HG03575 (cell line): ENCODE measurements at regions not wholly inside any gene's neighbourhood (a gene's known extent, or its start where the extent isn't known, plus 50 kb on each side); places are given as distances from the start of the nearest gene placed in this dataset.

Experiments
- ATAC-seq: cut with Tn5 transposase; IDR thresholded peaks from one replicate; pipeline ENCODE4 v1.9.1; 2021; ENCODE audit not compliant: unreplicated experiment, insufficient number of reproducible peaks, low FRiP score; ENCODE audit errors: extremely low read depth

DNA sequence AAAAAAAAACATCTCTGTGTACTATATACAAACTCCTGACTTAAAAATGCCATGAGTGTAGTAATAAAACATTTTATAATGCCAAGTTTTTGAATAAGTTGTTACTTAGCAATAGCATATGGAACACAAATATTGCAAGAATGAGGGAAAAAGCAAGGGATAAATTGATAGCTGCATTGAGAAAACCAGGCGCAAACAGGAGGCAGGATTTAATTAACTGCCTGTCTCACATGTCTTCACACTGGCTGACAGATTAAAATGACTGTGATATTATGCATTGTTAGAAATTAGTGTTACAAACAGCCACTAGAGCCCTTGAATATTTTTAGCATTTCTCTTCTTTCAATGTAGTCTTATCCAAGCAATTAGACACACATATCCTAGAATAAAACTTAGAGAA, 1817.5 kb upstream of the NUDT12 start:
- ATAC-seq: no peak

DNA sequence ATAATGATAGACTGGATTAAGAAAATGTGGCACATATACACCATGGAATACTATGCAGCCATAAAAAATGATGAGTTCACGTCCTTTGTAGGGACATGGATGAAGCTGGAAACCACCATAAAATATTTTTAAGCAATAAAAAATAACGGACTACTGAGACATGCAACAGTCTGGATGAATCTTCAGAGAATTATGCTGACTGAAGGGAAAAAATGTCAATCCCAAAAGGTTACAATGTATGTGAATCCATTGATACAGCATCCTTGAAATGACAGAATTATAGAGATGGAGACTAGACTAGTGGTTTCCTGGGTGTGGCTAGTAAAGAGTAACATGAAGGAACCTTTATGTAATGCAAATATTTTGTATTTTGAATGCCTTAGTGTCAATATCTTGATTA, 1808.6 kb upstream of the NUDT12 start:
- ATAC-seq: no peak

DNA sequence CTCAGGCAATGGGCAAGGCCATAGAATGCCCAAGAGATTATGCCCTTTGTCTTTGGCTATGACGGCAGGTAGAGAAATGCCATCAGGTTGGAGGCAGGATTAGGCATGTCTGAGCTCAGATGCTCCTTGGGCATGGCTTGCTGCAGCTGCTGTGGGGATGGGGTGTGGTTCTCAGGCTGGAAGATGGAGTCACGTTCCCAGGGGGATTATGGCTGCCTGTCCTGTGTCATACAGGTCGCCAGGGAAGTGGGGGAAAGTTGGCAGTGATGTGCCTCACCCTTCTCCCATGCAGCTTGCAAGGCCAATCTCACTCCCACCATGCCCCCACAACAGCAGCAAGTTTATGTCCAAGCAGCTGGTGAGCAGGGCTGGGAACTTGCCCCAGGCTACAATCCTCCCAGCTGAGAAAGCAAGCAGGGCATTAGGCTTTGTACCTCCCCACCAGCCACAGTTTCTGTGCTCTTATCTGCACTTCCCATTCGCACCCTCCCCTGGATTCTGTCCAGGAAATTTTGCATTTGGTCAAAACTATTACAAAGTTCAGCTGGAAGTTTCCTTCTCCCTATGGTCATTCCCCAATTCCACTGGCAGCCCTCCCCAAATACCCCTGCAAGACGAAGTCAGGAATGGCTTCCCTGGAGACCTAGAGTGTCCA, 1788.0 kb upstream of the NUDT12 start:
- no peak for ATAC-seq

DNA sequence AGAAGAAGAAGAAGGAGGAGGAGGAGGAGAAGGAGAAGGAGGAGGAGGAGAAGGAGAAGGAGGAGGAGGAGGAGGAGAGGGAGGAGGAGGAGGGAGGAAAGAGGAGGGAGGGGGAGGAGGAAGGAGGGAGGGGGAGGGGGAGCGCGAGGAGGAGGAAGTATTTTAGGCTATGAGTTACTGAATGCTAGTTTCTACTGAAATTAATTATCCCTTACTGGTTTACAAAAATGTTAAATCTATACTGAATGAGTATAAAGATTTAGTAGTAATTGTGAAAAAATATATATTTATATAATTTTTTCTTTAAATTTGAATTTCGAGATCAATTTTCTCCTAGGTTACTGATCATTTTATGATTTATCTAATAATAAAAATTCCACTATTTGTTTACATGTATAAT, 1769.0 kb upstream of the NUDT12 start:
- no peak for ATAC-seq

DNA sequence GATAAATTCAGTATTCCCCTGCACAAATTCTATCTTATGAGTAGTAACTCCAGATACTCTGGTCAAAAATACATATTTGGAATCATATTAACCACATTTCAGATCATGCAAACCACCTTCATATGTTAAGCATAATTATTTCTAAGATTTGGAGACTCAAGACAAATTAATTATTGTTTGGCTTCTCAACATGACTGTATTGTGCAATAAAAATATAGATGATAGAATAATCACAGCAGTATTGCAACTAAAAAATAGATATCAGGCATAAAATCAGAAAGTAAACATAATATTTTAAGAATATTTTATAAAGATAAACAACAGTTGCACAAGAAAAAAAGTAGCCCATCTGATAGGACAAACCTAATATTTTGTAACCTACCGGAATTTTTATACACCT, 1767.6 kb upstream of the NUDT12 start:
- no peak for ATAC-seq

DNA sequence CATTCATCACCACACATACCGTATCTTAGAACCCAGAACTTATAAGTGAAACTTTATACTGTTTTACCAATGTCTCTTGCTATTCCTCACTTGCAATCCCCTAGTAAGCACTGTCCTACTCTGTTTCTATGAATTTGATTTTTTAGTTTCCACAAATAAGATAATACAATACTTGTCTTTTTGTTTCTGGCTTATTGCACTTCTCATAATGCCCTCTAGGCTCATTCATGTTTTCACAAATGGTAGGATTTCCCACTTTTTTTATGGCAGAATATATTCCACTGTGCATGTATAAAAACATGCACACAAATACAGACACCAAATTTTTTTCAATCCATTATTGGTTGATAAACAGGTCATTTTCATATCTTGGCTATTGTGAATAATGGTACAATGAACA, 1742.3 kb upstream of the NUDT12 start:
- ATAC-seq: no peak

DNA sequence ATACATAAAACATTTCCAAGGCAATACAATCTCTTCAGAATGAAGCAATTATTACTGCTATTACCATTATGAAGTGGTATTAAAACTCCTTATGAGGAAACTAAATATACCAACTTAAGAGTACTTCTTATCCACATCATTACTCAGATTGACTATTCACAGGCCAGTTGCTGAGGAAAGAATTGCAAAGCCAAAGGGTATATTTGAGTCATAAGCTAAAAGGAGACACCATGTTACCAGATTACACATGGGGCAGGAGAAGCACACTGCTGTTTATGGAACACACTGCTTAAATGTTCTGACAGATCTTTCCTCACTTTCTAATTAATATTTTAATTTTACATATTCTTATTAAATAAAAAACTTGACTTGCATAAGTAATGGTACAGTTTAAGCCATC, 1726.4 kb upstream of the NUDT12 start:
- ATAC-seq: no peak

DNA sequence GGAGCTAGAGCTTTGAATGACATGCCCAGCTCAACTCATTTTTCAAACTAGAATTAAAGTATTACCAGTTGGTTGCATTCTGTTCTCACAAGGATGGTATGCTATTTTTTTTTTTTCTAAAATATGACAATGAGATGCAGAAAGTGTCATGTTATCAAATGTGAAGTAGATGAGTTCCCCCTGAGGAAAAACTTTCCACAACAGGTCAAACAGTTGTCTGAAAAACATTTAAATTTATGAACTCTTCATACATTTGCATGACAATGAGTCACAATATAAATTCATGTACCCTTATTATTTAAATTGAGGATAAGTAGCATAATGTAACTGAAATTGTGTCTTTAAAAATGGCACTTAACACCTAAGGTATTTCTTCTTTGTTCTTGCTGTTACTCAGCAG, 1720.5 kb upstream of the NUDT12 start:
- ATAC-seq: no peak

DNA sequence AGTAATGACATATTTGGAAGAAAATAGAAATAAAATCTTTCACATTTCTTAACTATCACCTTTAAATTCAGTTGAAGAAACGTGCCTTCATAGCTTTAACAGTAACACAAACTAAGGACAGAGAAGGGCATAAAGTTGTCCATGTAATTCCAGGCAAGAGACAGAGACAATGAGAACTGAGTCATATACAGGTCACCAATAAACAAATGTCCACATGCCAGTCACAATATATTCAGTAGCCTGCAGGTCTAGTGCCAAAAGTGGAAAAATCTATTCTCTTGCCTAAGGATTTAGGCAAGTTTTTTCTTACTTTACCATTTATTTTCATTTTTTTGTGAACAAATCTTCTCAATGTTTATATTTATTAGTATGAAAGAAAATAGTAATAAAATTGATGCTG, 1711.5 kb upstream of the NUDT12 start:
- ATAC-seq: no peak

DNA sequence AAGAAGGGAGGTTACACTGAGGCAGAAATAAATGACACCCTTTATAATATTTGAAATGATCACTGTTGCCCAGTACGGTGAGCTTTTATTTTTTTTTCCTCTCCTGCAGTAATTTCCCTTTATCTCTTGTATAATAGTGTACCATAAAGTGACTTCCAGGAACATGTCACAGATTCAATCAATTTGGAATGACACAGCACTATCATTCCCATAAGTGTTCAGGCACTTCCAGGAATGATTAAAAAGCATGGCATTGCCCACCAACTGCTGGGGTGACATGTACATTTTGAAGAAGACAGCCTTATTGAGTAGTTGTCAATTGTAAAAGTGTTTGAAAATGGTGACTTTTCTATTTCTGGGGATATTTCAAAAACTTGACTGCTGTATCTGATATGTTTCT, 1700.9 kb upstream of the NUDT12 start:
- ATAC-seq: no peak

DNA sequence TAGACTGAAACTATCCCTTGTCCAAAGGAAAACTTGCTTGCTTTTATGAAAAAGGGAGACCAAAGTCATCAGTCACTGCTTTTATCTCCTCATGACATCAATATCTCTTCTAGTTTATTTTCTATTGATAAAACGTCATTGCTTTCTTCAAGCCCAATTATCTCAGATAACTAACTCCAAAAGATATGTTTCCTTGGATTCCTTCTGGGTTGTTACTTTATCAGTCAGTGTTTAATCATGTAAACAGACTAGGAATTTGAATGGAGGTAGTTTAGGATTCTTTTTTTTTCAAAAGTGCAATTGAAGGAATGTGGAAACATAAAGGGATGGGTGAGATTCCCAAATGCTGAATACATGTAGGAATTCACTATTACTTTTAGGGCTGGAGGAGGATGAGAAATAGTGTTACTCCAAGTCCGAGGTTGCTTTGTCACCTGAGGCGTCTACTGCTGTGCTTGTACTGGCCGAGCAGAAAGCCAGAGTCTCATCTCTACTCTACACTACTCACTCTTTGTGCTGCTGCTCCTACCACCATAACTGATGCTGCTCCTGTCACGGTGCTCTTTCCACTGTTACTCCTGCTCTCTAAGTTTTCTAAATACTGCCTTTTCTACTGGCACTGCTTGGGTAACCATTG, 1697.1 kb upstream of the NUDT12 start:
- ATAC-seq: no peak

DNA sequence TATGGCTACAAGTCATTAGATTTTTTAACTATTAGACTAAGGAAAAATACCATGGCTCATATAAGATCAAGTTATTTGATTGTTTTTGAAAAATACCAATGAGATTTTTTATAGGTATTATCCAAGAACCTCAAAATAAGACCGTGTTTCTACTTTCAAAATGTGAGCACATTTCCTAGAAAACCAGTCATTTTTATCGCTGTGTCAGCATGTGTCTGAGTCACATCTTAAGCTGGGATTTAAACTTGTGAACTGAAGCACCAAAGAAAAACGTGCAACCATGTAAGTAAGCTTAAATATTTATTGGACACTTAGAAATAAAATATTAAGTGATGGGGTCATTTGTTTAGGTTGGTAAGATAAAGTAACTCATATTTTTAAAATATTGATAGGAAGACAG, 1676.0 kb upstream of the NUDT12 start:
- ATAC-seq: no peak

DNA sequence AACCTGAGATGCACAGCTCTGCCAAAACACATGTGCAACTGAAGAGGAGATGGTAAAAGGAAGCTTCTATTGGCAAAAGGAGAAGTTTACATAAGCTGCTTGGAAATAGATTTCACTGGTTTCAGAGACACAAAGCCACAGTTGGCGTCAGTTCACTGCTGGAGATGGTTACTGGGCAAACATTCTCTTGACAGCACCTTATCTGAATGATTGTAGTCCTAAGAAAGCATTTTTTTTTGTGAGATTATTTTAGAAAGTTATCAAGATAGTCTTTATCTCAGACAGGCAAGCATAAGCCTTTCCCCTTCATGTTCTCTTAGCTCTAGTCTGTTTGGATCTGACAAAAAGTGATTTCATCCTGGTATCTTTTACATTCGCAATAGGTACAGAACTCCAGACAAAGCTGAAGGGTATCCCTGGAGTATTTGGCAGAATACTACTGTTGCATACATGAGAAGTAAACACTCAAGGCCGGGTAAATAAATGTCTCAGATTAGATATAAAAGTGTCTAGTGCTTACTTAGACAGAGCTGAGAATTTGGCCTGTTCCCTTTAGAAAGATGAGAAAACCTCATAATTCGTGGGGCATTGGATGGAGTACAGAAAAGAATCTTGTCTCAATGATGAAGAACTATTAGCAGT, 1668.0 kb upstream of the NUDT12 start:
- ATAC-seq: no peak

DNA sequence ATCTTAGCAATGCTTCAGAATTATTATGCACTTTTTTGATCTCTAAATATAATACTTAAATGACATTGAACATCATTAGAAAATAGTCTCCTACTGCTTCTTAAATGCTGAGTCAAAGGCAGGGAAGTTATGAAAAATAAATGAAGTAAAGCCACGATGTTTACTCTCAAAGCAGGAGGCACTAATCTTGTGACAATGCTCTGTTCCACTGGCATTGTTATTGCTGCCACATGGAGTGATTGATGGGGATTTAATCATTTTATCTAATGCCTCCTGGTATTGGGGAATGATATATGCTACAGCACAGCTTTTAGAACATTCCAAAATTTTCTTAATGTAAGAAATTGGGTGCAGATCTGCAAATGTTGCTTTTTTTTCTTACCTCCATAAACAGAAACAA, 1655.4 kb upstream of the NUDT12 start:
- no peak for ATAC-seq

DNA sequence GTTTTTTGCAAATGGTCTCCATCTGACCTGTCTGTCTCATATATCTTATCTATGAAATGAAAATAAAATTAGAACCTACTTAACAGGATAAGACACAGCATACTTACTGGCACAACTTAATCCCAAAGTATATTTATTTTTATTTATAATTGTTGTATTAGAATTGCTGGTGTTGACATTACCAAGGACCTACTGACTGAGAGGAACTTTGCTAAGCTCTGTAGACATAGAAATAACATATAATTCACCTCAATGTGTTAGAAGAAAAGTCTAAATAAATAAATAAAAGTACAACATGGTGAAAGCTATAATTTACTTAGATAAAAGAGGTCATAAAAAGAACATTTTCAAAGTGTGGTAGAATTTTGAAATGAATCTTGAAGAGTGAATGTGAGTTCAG, 1650.5 kb upstream of the NUDT12 start:
- ATAC-seq: no peak

DNA sequence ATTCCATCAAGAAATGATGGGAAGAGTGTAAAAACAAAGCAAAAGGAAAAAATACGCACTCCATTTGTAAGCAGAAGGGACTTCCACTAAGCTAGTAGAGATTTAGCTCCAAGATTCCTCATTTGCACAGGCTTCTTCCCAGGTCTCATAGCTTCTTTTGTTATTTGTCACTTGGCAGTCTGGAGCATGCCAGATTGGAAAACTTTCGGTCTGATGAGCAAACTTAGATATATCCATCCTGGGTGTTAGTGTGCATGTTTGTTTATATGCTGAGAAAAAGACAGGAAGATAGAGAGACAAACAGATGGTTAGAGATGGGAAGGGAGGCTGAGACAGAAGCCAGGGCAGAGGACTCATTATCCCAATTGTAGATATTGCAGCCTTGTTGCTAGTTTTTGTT, 1644.5 kb upstream of the NUDT12 start:
- ATAC-seq: no peak

DNA sequence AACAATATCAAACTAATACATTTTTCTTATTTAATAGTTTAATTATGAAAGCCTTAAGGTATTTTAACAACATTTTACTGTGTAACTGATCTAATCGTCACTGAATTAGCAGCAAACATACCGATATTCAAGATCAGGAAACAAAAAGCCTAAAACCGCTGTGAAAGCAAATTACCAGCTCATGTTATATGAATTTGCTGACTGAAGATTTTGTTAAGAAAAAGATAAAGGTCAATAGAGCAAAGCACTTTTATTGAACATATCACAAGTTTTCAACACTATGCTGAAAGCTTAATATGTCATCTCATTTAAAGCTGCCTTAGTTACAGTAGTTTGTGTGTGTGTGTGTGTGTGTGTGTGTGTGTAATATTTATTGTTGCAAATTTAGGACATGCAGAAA, 1634.9 kb upstream of the NUDT12 start:
- no peak for ATAC-seq

DNA sequence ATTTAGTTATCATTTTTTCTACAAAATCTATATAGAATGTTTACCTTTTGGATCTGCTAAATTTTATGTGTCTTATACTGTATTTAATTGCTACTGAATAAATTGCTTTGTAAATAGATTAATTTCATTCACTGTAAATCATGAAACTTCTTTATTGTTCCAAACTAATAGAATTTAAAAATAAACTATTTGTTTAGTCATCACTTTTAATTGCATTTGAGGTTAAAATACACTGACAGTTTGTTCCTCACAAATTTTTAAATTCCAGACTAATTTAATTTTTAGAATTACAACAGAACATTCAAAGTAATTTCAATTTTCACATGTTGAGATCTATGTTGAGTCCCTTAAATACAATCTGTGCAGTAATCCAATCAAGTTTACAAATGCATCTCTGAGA, 1633.2 kb upstream of the NUDT12 start:
- ATAC-seq: no peak

DNA sequence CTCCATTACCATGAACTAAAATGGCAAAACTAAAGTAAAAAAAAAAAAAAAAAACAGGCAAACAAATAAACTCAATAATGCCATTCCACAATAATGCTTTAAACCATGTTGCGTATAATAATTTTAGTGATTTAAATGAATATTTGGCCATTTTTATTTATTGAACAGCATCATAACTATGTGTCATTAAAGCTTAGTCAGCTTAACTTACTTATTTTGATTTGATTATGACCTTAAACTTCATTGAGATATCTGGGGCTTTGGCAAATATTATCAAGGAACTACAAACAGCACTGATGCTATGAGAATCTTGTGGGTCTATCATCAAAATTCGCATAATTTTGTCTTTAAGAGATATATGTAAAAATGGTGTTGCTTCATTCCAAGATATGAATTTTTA, 1610.3 kb upstream of the NUDT12 start:
- ATAC-seq: no peak

DNA sequence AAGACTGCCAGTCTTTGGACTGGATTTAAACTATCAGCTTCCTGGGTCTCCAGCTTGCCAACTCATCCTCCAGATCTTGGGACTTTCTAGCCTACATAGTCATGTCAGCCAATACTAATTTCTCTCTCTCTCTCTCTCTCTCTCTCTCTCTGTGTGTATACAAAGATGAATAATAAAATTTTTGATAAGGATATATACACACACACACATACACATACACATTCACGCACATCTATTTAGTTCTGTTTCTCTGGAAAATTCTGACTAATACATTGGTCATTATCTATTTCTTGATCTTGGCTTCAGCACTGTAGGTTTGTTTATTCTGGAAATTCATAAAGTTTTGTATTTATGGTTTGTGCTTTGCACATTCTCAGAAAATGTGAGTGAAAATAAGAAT, 1606.2 kb upstream of the NUDT12 start:
- ATAC-seq: no peak

DNA sequence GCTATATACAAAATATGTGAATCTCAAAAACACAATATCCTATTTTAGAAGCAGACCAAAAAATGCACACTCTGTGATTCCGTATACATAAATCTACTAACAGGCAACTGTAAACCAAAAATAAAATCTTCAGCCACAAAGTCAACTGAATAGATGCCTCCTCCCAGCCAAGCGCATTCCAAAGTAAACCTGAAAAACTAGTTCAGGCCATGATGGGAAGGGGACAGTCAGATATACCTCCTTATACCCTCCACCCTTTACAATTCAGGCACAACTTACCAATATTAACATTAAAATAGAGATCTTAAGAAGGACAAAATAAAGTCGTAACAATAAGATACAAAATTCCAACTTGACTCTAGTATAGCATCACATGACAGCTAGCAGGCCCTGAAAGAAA, 1604.5 kb upstream of the NUDT12 start:
- no peak for ATAC-seq
